ENCODE measurements at regions not wholly inside any gene's neighbourhood (a gene's known extent, or its start where the extent isn't known, plus 50 kb on each side); places are given as distances from the start of the nearest gene placed in this dataset.

DNA sequence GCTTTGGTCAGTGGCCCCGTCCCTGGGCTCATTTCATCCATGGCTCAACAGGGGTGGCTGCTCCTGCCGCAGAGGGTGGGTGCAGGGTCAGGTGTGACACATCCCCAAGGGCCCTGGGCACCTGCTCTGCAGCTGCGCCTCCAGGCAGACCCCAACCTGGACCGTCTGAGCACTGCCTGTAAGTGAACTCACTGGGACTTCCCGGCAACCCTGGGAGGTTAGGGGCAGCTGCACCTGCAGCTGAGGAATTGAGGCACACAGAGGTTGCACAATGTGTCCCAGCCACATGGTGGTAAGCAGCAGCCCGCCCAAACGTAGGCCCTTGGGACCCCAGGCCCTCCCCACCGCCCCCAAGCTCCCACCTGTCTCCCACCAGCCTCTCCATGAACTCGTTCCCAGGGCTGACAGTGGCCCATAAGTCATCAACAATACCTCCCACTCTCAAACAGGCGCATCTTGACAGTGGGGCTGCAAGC is 55.1 kb downstream of the PLXNA1 start:
- TF ChIP-seq, protein P1, sequence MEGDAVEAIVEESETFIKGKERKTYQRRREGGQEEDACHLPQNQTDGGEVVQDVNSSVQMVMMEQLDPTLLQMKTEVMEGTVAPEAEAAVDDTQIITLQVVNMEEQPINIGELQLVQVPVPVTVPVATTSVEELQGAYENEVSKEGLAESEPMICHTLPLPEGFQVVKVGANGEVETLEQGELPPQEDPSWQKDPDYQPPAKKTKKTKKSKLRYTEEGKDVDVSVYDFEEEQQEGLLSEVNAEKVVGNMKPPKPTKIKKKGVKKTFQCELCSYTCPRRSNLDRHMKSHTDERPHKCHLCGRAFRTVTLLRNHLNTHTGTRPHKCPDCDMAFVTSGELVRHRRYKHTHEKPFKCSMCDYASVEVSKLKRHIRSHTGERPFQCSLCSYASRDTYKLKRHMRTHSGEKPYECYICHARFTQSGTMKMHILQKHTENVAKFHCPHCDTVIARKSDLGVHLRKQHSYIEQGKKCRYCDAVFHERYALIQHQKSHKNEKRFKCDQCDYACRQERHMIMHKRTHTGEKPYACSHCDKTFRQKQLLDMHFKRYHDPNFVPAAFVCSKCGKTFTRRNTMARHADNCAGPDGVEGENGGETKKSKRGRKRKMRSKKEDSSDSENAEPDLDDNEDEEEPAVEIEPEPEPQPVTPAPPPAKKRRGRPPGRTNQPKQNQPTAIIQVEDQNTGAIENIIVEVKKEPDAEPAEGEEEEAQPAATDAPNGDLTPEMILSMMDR (IDR thresholded peaks at IDR 0.05; ENCODE audit: borderline replicate concordance, extremely low read depth, low read length, poor library complexity, severe bottlenecking), result no peak
- no peak for TF ChIP-seq EZH2 (IDR thresholded peaks at IDR 0.05; ENCODE audit: borderline replicate concordance, low read depth, low read length, severe bottlenecking)
